Peyer's patch (tissue), 4 donors: ENCODE measurements at regions not wholly inside any gene's neighbourhood (a gene's known extent, or its start where the extent isn't known, plus 50 kb on each side); places are given as distances from the start of the nearest gene placed in this dataset.

Experiments used
- CTCF ChIP-seq, 6 experiments: fragments of 450-650 bp in 4 of 6; fragments of 200-600 bp in 2 of 6; sonication (generic) in 1 of 6; IDR thresholded peaks; one replicate each; pipeline ENCODE4 v1.5.1; 2017 to 2019; ENCODE audit warnings: antibody characterized with exemption in 6 of 6, mild to moderate bottlenecking in 3 of 6, moderate library complexity in 1 of 6
- POLR2A ChIP-seq, 2 donors: fragments of 450-650 bp; IDR thresholded peaks; one replicate each; pipeline ENCODE4 v1.5.1; 2017; ENCODE audit warnings: antibody characterized with exemption in 2 of 2, mild to moderate bottlenecking in 2 of 2, moderate library complexity in 2 of 2

GRCh38 chr20:9955646-9956045, 79.1 kb upstream of the ANKEF1 start:
- TF ChIP-seq CTCF (IDR thresholded peaks at IDR 0.05) (no peak), POLR2A (IDR thresholded peaks at IDR 0.05) (no peak)
